ENCODE measurements at regions not wholly inside any gene's neighbourhood (a gene's known extent, or its start where the extent isn't known, plus 50 kb on each side); places are given as distances from the start of the nearest gene placed in this dataset.
"Not testable (repeated sequence)": the region's sequence is repeated elsewhere in the genome, so short reads cannot be mapped to it uniquely, and the experiment has no call there.

GRCh38 chr7:73201264-73201663 is 107.4 kb downstream of the NSUN5 start:
- not testable (repeated sequence) for H3K36me3 ChIP-seq (ENCODE audit: control insufficient read depth, insufficient read depth, low read length); H3K4me3 ChIP-seq (ENCODE audit: low read depth, low read length); FAIRE-seq; DNase-seq (ENCODE audit: low read depth); H3K27me3 ChIP-seq (ENCODE audit: control insufficient read depth, insufficient read depth, low read length)

- H3K27me3 ChIP-seq (ENCODE audit: control insufficient read depth, insufficient read depth, low read length); H3K36me3 ChIP-seq (ENCODE audit: control insufficient read depth, insufficient read depth, low read length); DNase-seq (ENCODE audit: low read depth); H3K4me3 ChIP-seq (ENCODE audit: low read depth, low read length); FAIRE-seq: not testable (repeated sequence)
Observed at GRCh38 chr7:73200518-73201099, 108.0 kb downstream of the NSUN5 start.

GRCh38 chr7:73193991-73194390 is 108.2 kb upstream of the SPDYE9 start:
- not testable (repeated sequence) for H3K36me3 ChIP-seq (ENCODE audit: control insufficient read depth, insufficient read depth, low read length); DNase-seq (ENCODE audit: low read depth); FAIRE-seq

DNA sequence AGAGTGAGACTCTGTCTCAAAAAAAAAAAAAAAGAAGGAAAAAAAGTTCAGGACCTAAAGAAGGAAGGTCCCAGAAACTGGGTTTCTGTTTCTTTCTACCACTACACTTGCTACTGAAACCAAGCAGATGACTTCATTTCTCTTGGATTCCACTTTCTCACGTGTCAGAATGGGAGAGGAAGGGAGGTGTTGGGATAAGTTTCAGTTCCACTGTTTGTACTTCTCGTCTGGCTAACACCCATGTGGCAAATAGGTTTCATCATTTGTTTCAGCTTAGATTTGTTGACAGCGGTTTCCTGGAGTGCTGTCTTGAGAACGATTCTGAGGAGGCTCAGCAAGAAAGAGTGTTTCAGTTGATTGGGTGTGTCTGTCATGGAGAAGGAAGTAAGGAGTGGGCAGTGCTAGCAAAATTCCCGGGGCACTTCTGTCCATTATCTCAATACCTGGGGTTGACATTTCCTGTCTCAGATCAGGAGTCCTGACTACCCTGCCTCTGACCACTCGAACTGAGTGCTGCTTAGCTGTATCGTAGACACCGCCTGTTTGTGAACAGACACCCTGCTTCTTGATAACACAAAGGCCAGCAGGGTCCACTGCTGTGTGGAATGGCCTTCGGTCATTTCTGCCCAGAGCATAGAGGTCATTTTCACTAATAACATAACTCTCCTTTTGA is 104.8 kb upstream of the SPDYE9 start:
- FAIRE-seq, result not testable (repeated sequence)

More at GRCh38 chr7:73193991-73194390, 108.2 kb upstream of the SPDYE9 start:
- not testable (repeated sequence) for H3K4me3 ChIP-seq (ENCODE audit: low read depth, low read length); H3K27me3 ChIP-seq (ENCODE audit: control insufficient read depth, insufficient read depth, low read length)

DNA sequence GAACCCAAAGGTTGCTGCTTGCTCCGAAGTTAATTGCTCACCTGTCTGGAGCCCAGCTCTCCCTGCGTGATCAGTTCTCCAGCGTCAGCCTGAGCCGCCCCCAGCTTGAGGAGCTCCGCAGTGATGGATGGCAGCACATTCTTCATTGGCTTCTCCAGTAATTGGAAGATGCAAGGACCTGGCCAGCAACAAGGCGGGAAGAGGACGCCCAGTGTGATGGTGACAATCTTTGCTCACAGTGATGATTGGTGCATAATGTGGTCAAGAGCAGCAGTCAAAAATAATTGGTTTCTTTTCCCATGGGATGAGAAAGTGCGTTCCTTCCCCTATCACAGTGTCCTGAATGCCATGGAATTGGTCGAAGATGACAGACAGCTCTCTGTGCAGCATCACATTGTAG is 102.4 kb upstream of the SPDYE9 start:
- not testable (repeated sequence) for H3K27me3 ChIP-seq (ENCODE audit: control insufficient read depth, insufficient read depth, low read length); H3K36me3 ChIP-seq (ENCODE audit: control insufficient read depth, insufficient read depth, low read length); FAIRE-seq; DNase-seq (ENCODE audit: low read depth); H3K4me3 ChIP-seq (ENCODE audit: low read depth, low read length)

More for the DNA sequence above, 104.8 kb upstream of the SPDYE9 start:
- H3K36me3 ChIP-seq (ENCODE audit: control insufficient read depth, insufficient read depth, low read length); DNase-seq (ENCODE audit: low read depth); H3K27me3 ChIP-seq (ENCODE audit: control insufficient read depth, insufficient read depth, low read length); H3K4me3 ChIP-seq (ENCODE audit: low read depth, low read length): not testable (repeated sequence)

GRCh38 chr7:73186589-73187309 is 100.9 kb upstream of the SPDYE9 start:
- FAIRE-seq; DNase-seq (ENCODE audit: low read depth): not testable (repeated sequence)

DNA sequence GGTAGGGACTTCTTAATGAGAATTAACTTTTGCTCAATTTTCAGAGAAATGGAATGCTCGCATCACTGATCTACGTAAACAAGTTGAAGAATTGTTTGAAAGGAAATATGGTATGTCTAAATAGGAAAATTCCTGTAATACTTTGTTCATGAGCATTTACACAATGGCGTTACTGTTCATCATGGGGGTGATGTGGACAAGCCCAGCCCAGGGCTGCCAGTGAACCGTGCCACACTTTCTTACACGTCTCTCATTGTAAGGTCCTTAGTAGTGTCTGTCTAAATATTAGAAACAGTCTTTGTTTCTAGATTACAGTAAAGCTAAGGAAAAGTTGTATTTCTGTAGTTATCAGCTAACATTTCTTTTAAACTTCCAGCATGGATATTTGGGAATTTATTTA is 91.0 kb upstream of the SPDYE9 start:
- H3K36me3 ChIP-seq (ENCODE audit: control insufficient read depth, insufficient read depth, low read length); H3K4me3 ChIP-seq (ENCODE audit: low read depth, low read length); H3K27me3 ChIP-seq (ENCODE audit: control insufficient read depth, insufficient read depth, low read length); FAIRE-seq; DNase-seq (ENCODE audit: low read depth): not testable (repeated sequence)

More at GRCh38 chr7:73186589-73187309, 100.9 kb upstream of the SPDYE9 start:
- H3K4me3 ChIP-seq (ENCODE audit: low read depth, low read length); H3K36me3 ChIP-seq (ENCODE audit: control insufficient read depth, insufficient read depth, low read length); H3K27me3 ChIP-seq (ENCODE audit: control insufficient read depth, insufficient read depth, low read length): not testable (repeated sequence)

DNA sequence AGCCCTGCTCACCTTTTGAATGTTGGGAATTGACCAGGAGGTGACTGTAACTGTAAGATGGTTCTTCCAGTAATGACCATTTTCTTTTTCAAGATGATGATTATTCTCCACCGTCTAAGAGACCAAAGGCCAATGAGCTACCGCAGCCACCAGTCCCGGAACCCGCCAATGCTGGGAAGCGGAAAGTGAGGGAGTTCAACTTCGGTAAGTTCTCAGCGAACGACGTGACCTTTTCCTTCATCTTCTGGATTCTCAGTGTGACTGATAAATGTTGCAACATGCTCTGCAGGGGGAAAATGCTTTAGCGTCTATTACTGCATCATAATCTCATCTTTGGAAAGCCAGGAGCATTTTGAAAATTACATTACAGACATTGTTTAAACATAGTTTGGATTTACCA is 89.5 kb upstream of the SPDYE9 start:
- not testable (repeated sequence) for DNase-seq (ENCODE audit: low read depth); H3K4me3 ChIP-seq (ENCODE audit: low read depth, low read length); H3K27me3 ChIP-seq (ENCODE audit: control insufficient read depth, insufficient read depth, low read length); FAIRE-seq; H3K36me3 ChIP-seq (ENCODE audit: control insufficient read depth, insufficient read depth, low read length)

DNA sequence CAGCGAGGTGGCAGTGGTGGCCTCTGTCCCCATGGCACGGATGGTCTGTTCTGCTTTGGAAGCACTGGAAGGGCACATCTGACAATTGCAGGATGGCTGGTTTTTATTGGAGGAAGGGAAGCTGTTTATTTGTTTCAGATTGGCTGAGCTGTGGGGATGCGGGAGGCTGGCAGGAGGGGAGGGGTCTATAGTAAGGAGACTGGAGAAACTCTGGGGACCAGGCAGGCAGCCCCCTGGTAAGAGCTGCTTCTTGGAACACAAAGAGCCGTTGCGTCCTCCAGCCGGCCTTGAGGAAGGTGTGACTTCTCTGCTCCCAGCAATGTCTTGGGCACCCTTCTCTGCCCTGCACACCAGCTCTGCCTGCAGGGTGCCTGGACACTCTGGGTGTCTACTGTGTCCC is 85.1 kb upstream of the SPDYE9 start:
- not testable (repeated sequence) for H3K4me3 ChIP-seq (ENCODE audit: low read depth, low read length); FAIRE-seq; H3K36me3 ChIP-seq (ENCODE audit: control insufficient read depth, insufficient read depth, low read length); DNase-seq (ENCODE audit: low read depth); H3K27me3 ChIP-seq (ENCODE audit: control insufficient read depth, insufficient read depth, low read length)

DNA sequence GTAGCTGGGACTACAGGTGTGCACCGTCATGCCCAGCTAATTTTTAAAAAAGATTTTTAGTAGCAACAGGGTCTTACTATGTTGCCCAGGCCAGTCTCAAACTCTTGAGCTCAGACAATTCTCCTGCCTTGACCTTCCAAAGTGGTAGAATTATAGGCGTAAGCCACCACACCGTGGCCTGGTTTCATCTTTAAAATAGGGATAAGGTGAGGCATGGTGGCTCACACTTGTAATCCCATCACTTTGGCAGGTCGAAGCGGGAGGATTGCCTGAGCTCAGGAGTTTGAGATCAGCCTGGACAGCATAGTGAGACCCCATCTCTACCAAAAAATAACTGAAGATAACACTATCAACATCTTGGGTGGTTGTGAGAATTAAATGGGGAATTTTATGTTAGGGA is 84.6 kb upstream of the SPDYE9 start:
- not testable (repeated sequence) for DNase-seq (ENCODE audit: low read depth); FAIRE-seq; H3K36me3 ChIP-seq (ENCODE audit: control insufficient read depth, insufficient read depth, low read length); H3K4me3 ChIP-seq (ENCODE audit: low read depth, low read length); H3K27me3 ChIP-seq (ENCODE audit: control insufficient read depth, insufficient read depth, low read length)

DNA sequence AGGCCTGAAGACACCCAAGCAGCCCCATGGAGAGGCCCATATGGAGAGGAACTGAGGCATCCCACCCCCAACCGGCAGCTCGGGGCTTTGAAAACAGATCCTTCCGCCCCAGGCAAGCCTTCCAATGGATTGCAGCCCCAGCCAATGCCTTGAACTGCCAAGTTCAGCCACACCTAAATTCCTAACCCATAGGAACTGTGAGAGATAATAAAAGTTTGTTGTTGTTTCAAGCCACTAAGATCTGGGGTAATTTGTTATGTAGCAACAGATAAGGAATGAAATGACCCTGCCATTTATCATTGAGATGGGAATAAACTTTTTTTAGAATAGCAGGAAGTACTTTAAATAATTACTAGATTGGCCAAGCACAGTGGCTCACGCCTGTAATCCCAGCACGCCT is 80.3 kb upstream of the SPDYE9 start:
- DNase-seq (ENCODE audit: low read depth); FAIRE-seq; H3K4me3 ChIP-seq (ENCODE audit: low read depth, low read length): not testable (repeated sequence)

DNA sequence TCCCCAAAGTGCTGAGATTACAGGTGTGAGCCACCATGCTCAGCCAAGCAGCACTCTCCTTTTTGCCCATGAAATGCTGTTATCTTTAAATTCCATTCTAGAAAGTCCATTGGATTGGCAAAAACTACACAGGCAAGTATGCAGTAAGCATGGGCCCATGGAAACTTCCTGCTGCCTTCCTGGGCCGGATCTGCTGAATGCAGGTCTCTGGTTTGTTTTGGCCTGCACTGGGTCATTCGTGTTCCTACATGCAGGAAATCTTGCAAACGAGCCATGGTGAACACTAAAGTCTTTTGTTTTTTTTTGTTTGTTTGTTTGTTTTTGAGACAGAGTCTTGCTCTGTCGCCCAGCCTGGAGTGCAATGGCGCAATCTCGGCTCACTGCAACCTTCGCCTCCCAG is 76.8 kb upstream of the SPDYE9 start:
- not testable (repeated sequence) for H3K36me3 ChIP-seq (ENCODE audit: control insufficient read depth, insufficient read depth, low read length); H3K4me3 ChIP-seq (ENCODE audit: low read depth, low read length); DNase-seq (ENCODE audit: low read depth); H3K27me3 ChIP-seq (ENCODE audit: control insufficient read depth, insufficient read depth, low read length); FAIRE-seq

More for the DNA sequence above, 80.3 kb upstream of the SPDYE9 start:
- not testable (repeated sequence) for H3K36me3 ChIP-seq (ENCODE audit: control insufficient read depth, insufficient read depth, low read length); H3K27me3 ChIP-seq (ENCODE audit: control insufficient read depth, insufficient read depth, low read length)

GRCh38 chr7:73161727-73162126 is 75.9 kb upstream of the SPDYE9 start:
- H3K27me3 ChIP-seq (ENCODE audit: control insufficient read depth, insufficient read depth, low read length); H3K4me3 ChIP-seq (ENCODE audit: low read depth, low read length); FAIRE-seq; DNase-seq (ENCODE audit: low read depth); H3K36me3 ChIP-seq (ENCODE audit: control insufficient read depth, insufficient read depth, low read length): not testable (repeated sequence)

GRCh38 chr7:73157169-73157661 is 71.4 kb upstream of the SPDYE9 start:
- not testable (repeated sequence) for H3K27me3 ChIP-seq (ENCODE audit: control insufficient read depth, insufficient read depth, low read length); DNase-seq (ENCODE audit: low read depth); FAIRE-seq; H3K4me3 ChIP-seq (ENCODE audit: low read depth, low read length); H3K36me3 ChIP-seq (ENCODE audit: control insufficient read depth, insufficient read depth, low read length)
